Astrocyte of the cerebellum (primary cell): ENCODE measurements at regions not wholly inside any gene's neighbourhood (a gene's known extent, or its start where the extent isn't known, plus 50 kb on each side); places are given as distances from the start of the nearest gene placed in this dataset.
"Not testable (repeated sequence)": the region's sequence is repeated elsewhere in the genome, so short reads cannot be mapped to it uniquely, and the experiment has no call there.

Source experiments
- DNase-seq: peaks from one replicate; pipeline ENCODE4 v3.0.0-alpha.2; 2011; ENCODE audit warnings: low read depth
- H3K4me3 ChIP-seq: 2 replicates; pipeline ENCODE4 v1.5.1; 2011; ENCODE audit warnings: mild to moderate bottlenecking, low read depth, low read length, moderate library complexity
- CTCF ChIP-seq: IDR thresholded peaks from 2 replicates; pipeline ENCODE4 v1.5.1; 2012; ENCODE audit warnings: low read length, low read depth, moderate library complexity, mild to moderate bottlenecking; ENCODE audit errors: missing control alignments
- in situ Hi-C: cut with HindIII; loops from 2 replicates; pipeline ENCODE4 v1.10.0; 2017; ENCODE audit warnings: low sequenced_read_pairs

DNA sequence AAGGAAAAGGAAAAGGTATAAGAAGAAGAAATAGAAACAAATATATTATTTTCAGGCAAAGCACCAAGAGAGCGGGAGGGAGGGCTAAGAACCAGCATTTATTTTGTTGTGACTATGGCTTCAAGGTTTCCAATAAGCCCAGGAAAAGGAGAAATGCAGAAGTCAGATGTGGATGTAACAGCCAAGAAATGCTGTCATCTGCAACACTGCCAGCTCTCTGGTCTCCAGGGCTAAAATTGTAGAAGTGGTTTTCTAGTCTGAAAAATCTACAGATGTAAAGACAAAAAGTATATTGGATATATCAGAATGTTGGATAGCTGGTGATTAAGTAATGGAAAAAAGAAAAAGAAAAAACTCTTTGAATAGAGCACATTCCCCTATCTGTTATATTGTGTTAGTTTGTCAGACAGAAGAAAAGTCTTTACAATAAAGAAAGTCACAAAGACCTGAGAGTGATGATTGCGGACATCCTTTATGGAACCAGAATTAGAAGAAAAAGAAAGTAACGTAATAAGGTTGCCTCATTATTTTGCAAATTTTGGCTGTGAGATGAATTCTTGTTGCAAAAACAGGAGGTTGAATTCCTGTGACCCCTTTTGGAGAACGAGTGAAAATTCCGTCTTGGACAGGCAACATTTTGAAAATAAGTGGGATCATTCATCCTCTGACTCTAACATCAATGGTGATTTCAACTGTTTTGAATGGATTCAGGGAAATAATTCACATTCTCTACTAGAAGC is 938.1 kb downstream of the TTLL7 start:
- TF ChIP-seq CTCF: no peak
- in situ Hi-C loops: loop anchor here (25.0 kb wide), 1 partner anchor 99 kb away; no protein-coding TSS in a partner anchor
- H3K4me3 ChIP-seq: no peak overlapping the region
- DNase-seq: no peak

- in situ Hi-C loops: loop anchor here (25.0 kb wide), 1 partner anchor 98 kb away; no protein-coding TSS in a partner anchor
- no peak for DNase-seq
- H3K4me3 ChIP-seq: no peak overlapping the region
- no peak for TF ChIP-seq CTCF
Measured at GRCh38 chr1:83060221-83060620, 938.7 kb downstream of the TTLL7 start.

DNA sequence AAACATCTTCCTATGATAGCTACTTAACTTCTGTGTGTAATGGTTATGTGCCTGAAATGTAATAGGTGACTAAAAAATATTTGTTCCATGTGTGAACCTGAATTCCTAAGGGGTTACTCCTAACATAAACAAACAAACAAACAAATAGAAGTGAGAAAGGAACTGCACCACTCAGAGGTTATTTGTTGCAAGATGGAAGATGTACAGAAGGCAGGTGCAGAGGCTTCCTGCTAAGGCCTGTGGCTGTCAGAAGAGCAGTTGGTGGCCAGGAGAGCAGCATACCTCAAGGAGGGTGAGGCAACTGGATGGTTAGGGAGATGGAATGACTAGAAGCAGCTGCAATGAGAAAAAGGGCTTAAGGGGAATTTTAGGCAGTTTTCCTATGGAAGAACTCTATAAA is 940.6 kb downstream of the TTLL7 start:
- no peak for DNase-seq
- H3K4me3 ChIP-seq: no peak overlapping the region
- no peak for TF ChIP-seq CTCF
- in situ Hi-C loops: loop anchor here (25.0 kb wide), 1 partner anchor 96 kb away; no protein-coding TSS in a partner anchor

- TF ChIP-seq CTCF: no peak
- in situ Hi-C loops: loop anchor here (25.0 kb wide), 1 partner anchor 93 kb away; no protein-coding TSS in a partner anchor
- no peak for DNase-seq
- no peak overlapping the region for H3K4me3 ChIP-seq
Measured at GRCh38 chr1:83055391-83056170, 943.4 kb downstream of the TTLL7 start.

- in situ Hi-C loops: loop anchor here (25.0 kb wide), 1 partner anchor 91 kb away; no protein-coding TSS in a partner anchor
- TF ChIP-seq CTCF: no peak
- DNase-seq: no peak
- no peak overlapping the region for H3K4me3 ChIP-seq
Measured at GRCh38 chr1:83053446-83053845, 945.5 kb downstream of the TTLL7 start.

- no peak for TF ChIP-seq CTCF
- in situ Hi-C loops: loop anchor here (25.0 kb wide), 1 partner anchor 91 kb away; no protein-coding TSS in a partner anchor
- no peak overlapping the region for H3K4me3 ChIP-seq
- no peak for DNase-seq
Measured at GRCh38 chr1:83052865-83053264, 946.1 kb downstream of the TTLL7 start.

DNA sequence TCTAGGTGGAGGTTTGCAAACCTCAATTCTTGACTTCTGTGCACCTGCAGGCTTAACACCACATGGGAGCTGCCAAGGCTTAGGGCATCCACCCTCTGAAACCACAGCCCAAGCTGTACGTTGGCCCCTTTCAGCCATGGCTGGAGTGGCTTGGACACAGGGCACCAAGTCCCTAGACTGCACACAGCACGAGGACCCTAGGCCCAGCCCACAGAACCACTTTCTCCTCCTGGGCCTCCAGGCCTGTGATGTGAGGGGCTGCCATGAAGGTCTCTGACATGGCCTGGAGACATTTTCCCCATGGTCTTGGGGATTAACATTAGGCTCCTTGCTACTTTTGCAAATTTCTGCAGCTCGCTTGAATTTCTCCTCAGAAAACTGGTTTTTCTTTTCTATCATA is 947.9 kb downstream of the TTLL7 start:
- not testable (repeated sequence) for H3K4me3 ChIP-seq, DNase-seq
- in situ Hi-C loops: loop anchor here (25.0 kb wide), 1 partner anchor 89 kb away; no protein-coding TSS in a partner anchor
